Calu3 (cell line): ENCODE measurements at regions not wholly inside any gene's neighbourhood (a gene's known extent, or its start where the extent isn't known, plus 50 kb on each side); places are given as distances from the start of the nearest gene placed in this dataset.

ENCODE experiments used
- BruUV-seq: library from RNA; stranded (reverse); fragments of 400-500 nt; replicated peaks from 2 replicates; lab custom pipeline; 2021; lab: Mats Ljungman, UMichigan
- CTCF ChIA-PET: fragments of 300-600 bp; sonication (Branson Sonifier 250); formaldehyde crosslinking; loops from one replicate; lab custom pipeline; 2022; ENCODE audit warnings: antibody characterized with exemption; lab: Charles Lee
- DNase-seq: peaks from one replicate; pipeline ENCODE4 v3.0.0; 2022
- H3K27ac Mint-ChIP-seq: one replicate; pipeline ENCODE4 v1.8.0; 2022; ENCODE audit warnings: mixed read lengths; ENCODE audit not compliant: unreplicated experiment
- H3K27me3 Mint-ChIP-seq: one replicate; pipeline ENCODE4 v1.8.0; 2022; ENCODE audit warnings: mixed read lengths; ENCODE audit not compliant: unreplicated experiment
- H3K36me3 Mint-ChIP-seq: one replicate; pipeline ENCODE4 v1.8.0; 2022; ENCODE audit warnings: mild to moderate bottlenecking, moderate library complexity, mixed read lengths; ENCODE audit not compliant: insufficient read depth, unreplicated experiment
- H3K4me1 Mint-ChIP-seq: one replicate; pipeline ENCODE4 v1.8.0; 2022; ENCODE audit warnings: mild to moderate bottlenecking, low read depth, mixed read lengths; ENCODE audit not compliant: unreplicated experiment
- H3K4me3 Mint-ChIP-seq: one replicate; pipeline ENCODE4 v1.8.0; 2022; ENCODE audit warnings: mild to moderate bottlenecking, low read depth, moderate library complexity, mixed read lengths; ENCODE audit not compliant: unreplicated experiment
- H3K9me3 Mint-ChIP-seq: one replicate; pipeline ENCODE4 v1.8.0; 2022; ENCODE audit warnings: low read depth, mixed read lengths; ENCODE audit not compliant: unreplicated experiment
- CTCF ChIP-seq: fragments of 200-600 bp; IDR thresholded peaks from one replicate; pipeline ENCODE4 v1.8.0; 2022; ENCODE audit warnings: antibody characterized with exemption; ENCODE audit not compliant: unreplicated experiment
- intact Hi-C: fragments of 100-400 bp; cut with micrococcal nuclease; formaldehyde crosslinking; loops from one replicate; pipeline ENCODE4 v1.10.0; 2022; ENCODE audit not compliant: unreplicated experiment

- H3K9me3 Mint-ChIP-seq: no peaks in the 10 kb centered on the region
- H3K4me1 Mint-ChIP-seq: no peaks in the 10 kb centered on the region
- no TSS peak for BruUV-seq
- no peak for DNase-seq
- CTCF ChIA-PET: interaction anchor here (0.7 kb wide), 2 partner anchors 36 to 279 kb away, joined by 3 to 4 read pairs; no protein-coding TSS in a partner anchor
- intact Hi-C loops: no loop called here
- TF ChIP-seq CTCF: no peak
- H3K4me3 Mint-ChIP-seq: no peak overlapping the region
- H3K27me3 Mint-ChIP-seq: peaks cover 30% of the 10 kb centered on the region
- H3K27ac Mint-ChIP-seq: no peak overlapping the region
- H3K36me3 Mint-ChIP-seq: no peaks in the 10 kb centered on the region
Measured at GRCh38 chr12:107369679-107370078, 276.3 kb upstream of the CRY1 start.

DNA sequence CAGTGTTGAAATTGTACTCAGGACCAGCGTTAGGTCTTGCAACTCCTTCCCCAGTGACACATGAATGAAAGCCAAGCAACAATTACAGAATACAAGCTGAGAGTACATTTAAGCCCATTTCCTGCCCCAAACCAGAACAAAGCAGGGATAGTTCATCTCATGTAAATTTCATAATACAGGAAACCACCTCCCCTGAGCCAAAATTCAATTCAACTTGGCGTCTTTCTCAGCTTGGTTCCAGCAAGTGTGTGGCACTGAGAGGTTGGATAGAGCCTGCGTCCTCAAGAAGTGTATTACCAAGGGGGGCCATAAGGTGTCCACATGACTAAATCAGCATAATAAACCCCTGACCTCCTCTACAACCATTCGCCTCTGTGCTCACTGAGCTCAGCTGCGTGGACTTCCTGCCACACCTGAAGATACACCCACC, 278.9 kb upstream of the CRY1 start:
- CTCF ChIA-PET: no interaction called here
- BruUV-seq: no TSS peak
- H3K4me1 Mint-ChIP-seq: no peaks in the 10 kb centered on the region
- intact Hi-C loops: no loop called here
- no peaks in the 10 kb centered on the region for H3K9me3 Mint-ChIP-seq
- no peak for DNase-seq
- TF ChIP-seq CTCF: no peak
- no peaks in the 10 kb centered on the region for H3K36me3 Mint-ChIP-seq
- no peak overlapping the region for H3K4me3 Mint-ChIP-seq
- H3K27ac Mint-ChIP-seq: no peak overlapping the region
- peaks cover 20% of the 10 kb centered on the region for H3K27me3 Mint-ChIP-seq

GRCh38 chr12:107373238-107373809, 280.0 kb upstream of the CRY1 start:
- Mint-ChIP-seq H3K4me3 (no peak overlapping the region), H3K9me3 (no peaks in the 10 kb centered on the region), H3K27ac (no peak overlapping the region), H3K4me1 (no peaks in the 10 kb centered on the region), H3K27me3 (peaks cover 10% of the 10 kb centered on the region), H3K36me3 (no peaks in the 10 kb centered on the region)
- no peak for TF ChIP-seq CTCF
- CTCF ChIA-PET: interaction anchor here (0.6 kb wide), 1 partner anchor 82 kb away, joined by 3 read pairs; no protein-coding TSS in a partner anchor
- intact Hi-C loops: no loop called here
- no TSS peak for BruUV-seq
- DNase-seq: no peak

DNA sequence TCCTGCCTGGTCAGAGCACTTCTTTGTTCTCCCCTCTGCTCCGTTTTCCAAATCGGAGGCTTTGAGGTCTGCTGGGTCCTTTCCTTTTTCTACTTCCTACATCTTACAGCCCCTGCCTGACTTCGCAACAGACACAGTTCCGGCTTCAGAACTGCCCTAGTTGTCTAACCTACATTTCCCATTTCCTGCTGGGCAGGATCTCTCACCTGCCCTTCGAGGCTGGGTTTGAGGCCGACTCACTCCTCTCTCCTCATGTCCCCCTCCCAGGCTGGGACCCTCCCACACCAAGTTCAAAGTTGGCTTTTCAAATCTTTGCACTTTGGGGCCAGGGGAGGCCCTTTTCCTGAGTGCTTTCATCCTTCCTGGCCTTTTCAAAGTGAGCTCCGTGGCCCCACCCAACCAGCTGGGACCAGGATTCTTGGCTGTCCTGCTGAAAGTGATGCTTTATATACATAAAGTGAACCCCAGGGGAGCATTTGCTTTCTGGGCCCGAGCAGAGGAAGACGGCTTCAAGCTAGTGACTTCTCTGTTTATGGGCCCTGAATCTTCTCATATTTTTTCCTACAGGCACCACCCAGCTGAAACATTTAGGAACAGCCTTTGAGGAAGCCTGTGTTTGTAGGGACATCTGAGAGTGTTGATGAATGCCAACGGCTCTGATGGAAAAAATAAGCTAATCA, 281.0 kb upstream of the CRY1 start:
- no peaks in the 10 kb centered on the region for H3K36me3 Mint-ChIP-seq
- BruUV-seq: no TSS peak
- no peak overlapping the region for H3K4me3 Mint-ChIP-seq
- intact Hi-C loops: no loop called here
- H3K27ac Mint-ChIP-seq: no peak overlapping the region
- DNase-seq: no peak
- CTCF ChIA-PET: interaction anchor here (0.6 kb wide), 1 partner anchor 13 kb away, joined by 4 read pairs; no protein-coding TSS in a partner anchor
- no peak for TF ChIP-seq CTCF
- peaks cover 8% of the 10 kb centered on the region for H3K27me3 Mint-ChIP-seq
- H3K9me3 Mint-ChIP-seq: peaks cover under 1% of the 10 kb centered on the region
- H3K4me1 Mint-ChIP-seq: peaks cover 5% of the 10 kb centered on the region
